ENCODE measurements at regions not wholly inside any gene's neighbourhood (a gene's known extent, or its start where the extent isn't known, plus 50 kb on each side); places are given as distances from the start of the nearest gene placed in this dataset.
A peak's percentile ranks its signal among the peaks of the same experiment; 100 is the strongest.
"Not testable (repeated sequence)": the region's sequence is repeated elsewhere in the genome, so short reads cannot be mapped to it uniquely, and the experiment has no call there.

- no peak for DNase-seq (ENCODE audit: low read depth in 4 of 4, low spot score in 1 of 4)
These were observed 96.5 kb downstream of the PPIAL4G start for GRCh38 chr1:148386617-148387016.

GRCh38 chr1:148386031-148386398, 97.1 kb downstream of the PPIAL4G start:
- not testable (repeated sequence) for DNase-seq (ENCODE audit: low read depth in 4 of 4, low spot score in 1 of 4)

DNA sequence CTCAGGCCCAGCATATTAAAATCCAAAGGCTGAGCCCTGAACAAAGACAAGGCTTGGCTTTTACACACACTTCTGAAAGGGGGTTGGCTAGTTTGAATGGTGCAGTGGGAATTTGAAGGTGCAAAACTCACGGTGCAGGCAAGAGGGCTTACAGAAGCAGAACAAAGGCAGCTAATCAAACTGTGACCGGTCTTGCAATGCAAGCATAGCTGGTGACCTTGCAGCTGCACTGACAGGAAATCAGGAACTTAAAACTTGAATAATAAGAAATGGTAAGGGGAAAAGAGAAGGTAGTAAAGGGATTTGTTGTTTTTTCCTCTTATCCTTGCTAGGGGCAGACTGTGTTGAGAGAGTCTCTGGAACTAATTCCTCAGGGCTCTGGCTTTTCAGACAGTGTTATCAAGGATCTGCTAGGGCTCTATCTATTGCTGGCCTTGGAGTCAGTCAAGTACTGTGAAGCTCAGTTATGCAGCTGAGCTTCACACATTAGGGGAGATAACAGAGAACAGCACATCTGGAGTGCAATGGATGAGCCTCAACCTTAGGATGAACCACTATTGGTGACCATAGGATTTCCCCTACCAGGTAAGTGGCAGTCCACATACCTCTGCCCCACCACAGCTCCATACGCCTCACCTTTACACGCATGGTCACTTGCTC, 97.6 kb downstream of the PPIAL4G start:
- DNase-seq (ENCODE audit: low read depth in 4 of 4, low spot score in 1 of 4): no peak

- no peak for DNase-seq (ENCODE audit: low read depth in 4 of 4, low spot score in 1 of 4)
These were observed 99.1 kb downstream of the PPIAL4G start for GRCh38 chr1:148383966-148384365.

DNA sequence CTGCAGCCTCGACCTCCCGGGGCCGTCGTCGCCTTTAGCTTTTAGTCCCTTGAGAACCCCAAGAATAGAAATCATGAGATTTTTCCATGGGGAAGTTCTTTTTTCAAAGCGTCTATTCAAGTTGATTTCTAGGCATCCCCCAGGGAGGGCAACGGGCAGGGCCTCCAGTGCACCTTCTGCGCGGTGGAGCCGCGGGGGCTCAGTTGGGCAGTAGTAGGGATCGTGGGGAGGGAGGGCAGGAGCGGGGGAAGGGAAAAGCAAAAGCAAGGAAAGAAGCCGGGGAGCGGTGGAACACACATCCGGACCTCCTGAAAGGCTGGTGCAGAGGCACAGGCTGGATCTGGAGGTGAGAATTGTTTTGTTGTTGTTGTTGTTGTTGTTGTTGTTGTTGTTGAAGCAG, 103.4 kb downstream of the PPIAL4G start:
- no peak for DNase-seq (ENCODE audit: low read depth in 4 of 4, low spot score in 1 of 4)

DNA sequence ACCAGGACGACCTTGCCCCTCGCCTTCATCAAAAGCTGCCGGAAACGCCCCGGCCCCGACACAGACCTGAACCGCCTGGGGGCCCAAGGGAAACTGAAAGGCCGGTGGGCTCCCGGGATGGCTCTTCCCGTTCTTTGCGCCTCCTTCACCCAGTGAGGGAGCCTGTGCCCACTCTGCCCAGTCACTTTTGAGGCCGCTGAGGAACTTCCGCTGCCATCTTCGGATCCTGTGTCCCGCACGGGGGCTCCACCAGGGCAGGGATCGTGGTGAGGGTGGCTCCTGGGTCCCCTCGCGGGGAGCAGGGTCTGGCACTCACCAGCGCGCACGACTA, 104.0 kb downstream of the PPIAL4G start:
- DNase-seq (ENCODE audit: low read depth in 4 of 4, low spot score in 1 of 4): no peak

DNA sequence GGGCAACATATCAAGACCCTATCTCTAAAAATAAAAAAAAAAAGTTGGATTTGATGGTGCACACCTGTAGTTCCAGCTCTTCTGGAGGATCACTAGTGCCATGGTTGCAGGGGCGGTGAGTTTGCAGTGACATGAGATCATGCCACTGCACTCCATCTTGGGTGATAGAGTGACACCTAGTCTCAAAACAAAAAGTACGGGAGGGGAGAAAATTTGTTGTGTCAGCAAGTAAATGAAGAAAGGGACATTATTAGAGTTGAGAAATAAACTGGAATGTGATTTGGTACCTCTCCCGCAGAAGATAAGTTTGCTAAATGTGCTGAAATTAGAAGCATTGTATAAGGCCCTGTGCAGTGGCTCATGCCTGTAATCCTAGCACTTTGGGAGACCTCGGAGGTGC, 105.1 kb downstream of the PPIAL4G start:
- not testable (repeated sequence) for DNase-seq (ENCODE audit: low read depth in 4 of 4, low spot score in 1 of 4)

- DNase-seq (ENCODE audit: low read depth in 4 of 4, low spot score in 1 of 4): not testable (repeated sequence)
These were observed 106.1 kb downstream of the PPIAL4G start for GRCh38 chr1:148377045-148377444.

GRCh38 chr1:148374101-148374500, 109.0 kb downstream of the PPIAL4G start:
- DNase-seq (ENCODE audit: low read depth in 4 of 4, low spot score in 1 of 4): no peak

DNA sequence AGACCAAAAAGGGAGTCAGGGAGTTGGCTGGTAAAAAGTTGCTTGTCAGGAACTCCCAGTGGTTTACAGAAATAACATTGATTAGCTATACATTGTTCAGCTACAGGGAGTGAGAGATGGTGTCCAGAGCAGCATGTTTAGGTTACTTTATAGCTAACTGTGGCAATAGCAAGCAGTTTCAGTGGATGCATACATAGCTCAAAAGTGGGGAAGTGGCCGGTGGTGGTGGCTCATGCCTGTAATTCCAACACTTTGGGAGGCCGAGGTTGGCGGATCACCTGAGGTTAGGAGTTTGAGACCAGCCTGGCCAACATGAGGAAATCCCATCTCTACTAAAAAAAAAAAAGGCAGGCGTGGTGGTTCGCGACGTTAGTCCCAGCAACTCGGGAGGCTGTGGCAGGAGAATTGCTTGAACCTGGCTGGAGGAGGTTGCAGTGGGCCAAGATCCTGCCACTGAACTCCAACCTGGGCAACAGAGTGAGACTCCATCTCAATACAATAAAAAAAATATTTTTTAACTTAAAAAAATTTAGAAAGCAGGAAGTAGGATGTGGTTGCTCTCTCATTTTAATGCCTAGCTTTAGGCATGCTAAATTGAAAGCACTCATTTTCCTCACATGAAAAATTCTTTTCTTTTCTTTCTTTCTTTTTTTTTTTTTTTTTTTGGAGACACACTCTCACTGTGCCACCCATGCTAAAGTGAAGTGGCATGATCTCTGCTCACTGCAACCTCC, 109.7 kb downstream of the PPIAL4G start:
- DNase-seq (ENCODE audit: low read depth in 4 of 4, low spot score in 1 of 4): no peak

DNA sequence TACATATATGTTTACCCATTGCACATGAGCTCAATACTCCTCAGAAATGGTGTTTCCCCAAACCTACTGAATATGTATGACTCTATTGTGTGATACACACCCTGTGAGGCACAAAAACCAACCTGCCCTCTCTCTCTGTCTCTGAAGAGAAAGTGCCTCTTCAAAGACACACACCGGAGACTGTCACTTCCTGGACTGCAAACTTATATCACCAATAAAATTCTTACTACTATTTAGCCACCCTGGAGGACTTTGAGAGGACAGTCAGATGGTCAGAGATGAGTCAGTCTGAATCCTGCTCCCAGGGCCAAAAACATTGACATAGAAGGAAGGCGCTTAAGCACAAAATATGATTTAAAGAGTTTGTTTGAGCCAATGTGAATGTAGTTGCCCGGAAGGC, 110.4 kb downstream of the PPIAL4G start:
- DNase-seq (ENCODE audit: low read depth in 4 of 4, low spot score in 1 of 4): no peak

- DNase-seq (ENCODE audit: low read depth in 4 of 4, low spot score in 1 of 4): not testable (repeated sequence)
These were observed 110.9 kb downstream of the PPIAL4G start for GRCh38 chr1:148372051-148372726.

DNA sequence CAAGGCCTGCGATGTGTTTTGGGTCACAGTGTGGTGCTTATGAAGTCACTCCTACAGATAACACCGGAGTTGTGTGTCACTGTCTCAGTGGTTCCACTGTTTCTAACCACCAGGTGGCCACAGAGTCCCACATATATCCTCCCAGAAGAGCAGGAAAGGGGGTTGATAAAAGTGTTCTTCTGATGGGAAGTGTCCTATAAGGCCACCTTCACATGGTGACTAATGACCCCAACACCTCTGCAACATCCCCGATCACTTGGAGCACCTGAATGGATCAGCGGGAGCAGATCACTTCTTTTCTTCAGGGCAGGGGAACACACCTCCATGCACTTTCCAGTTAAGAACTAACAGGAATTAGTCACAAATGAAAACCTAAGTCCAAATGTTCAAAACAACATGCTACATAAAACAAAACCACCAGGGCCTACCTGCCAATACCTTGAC, 111.5 kb downstream of the PPIAL4G start:
- DNase-seq (ENCODE audit: low read depth in 4 of 4, low spot score in 1 of 4): peak in 2 of 4 experiments; percentile 32 to 53

GRCh38 chr1:148370661-148371060, 112.4 kb downstream of the PPIAL4G start:
- DNase-seq (ENCODE audit: low read depth in 4 of 4, low spot score in 1 of 4): not testable (repeated sequence)

DNA sequence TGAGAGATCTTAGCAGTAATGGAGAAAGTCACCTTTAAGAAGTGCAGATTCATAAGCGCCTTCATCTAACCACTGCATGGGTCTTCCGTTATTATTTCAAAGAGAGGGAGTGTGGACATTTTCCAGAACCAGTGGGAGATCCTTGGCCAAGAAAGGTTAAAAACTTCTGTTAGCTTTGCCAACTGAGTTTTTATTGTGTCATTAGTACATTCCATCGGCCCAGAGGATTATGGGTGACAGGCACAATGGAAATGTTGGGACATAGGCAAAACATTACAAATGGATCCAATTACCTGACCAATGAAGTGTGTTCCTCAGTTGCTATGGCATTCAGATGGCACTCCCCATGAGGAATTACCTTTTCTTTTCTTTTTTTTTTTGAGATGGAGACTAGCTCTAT, 115.5 kb downstream of the PPIAL4G start:
- DNase-seq (ENCODE audit: low read depth in 4 of 4, low spot score in 1 of 4): no peak

DNA sequence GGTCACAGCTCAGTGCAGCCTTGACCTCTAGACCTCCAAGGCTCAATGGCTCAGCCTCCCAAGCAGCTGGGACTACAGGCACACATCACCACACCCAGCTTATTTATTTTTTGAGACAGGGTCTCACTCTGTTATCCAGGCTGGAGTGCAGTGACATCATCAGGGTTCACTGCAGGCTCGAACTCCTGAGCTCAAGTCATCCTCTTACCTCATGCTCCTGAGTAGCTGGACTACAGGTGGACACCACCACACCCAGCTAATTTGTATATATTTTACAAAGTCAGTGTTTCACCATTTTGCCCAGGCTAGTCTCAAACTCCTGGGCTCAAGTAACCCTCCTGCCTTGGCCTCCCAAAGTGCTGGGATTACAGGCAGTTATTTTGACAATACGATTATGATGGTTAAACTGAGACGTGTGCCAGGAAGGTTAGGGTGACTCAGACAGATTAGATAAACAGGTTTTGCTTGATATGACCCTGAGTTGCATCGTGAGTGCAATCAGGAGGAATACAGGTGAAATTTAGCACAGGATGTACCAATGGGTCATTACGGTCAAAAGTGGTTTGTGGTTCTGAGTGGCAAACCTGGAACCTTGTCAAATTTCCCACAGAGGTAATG, 116.9 kb downstream of the PPIAL4G start:
- not testable (repeated sequence) for DNase-seq (ENCODE audit: low read depth in 4 of 4, low spot score in 1 of 4)

- not testable (repeated sequence) for DNase-seq (ENCODE audit: low read depth in 4 of 4, low spot score in 1 of 4)
These were observed 118.0 kb downstream of the PPIAL4G start for GRCh38 chr1:148365151-148365550.

DNA sequence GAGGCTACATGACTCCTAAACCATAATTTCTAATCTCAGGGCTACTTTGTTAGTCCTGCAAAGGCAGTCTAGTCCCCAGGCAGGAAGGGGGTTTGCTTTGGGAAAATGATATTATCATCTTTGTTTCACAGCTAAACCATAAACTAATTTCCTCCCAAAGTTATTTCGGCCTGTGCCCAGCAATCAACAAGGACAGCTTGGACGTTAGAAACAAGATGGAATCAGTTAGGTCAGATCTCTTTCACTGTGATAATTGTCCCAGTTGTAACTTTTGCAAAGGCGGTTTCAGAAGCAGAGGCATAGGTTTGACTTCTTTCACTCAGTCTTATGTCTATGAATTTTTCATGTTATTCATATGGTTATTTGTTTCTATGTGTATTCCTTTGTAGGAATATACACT, 119.1 kb downstream of the PPIAL4G start:
- DNase-seq (ENCODE audit: low read depth in 4 of 4, low spot score in 1 of 4): not testable (repeated sequence)

DNA sequence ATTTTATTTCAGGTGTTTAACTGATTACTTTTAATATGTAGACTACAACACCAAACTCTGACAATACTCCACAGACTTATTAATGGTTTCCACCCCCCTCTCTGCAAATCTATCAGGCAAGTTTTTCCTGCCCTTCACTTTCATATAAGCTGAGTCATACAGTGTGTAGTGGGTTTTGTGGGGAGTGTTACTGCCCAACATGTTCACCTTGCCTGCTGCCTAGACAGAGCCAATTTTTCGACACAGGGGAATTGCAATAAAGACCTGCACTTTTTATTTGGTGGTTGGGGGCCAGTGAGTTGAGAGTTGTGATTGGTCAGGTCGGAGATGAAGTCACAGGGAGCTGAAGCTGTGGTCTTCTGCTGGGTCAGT, 119.7 kb downstream of the PPIAL4G start:
- no peak for DNase-seq (ENCODE audit: low read depth in 4 of 4, low spot score in 1 of 4)

DNA sequence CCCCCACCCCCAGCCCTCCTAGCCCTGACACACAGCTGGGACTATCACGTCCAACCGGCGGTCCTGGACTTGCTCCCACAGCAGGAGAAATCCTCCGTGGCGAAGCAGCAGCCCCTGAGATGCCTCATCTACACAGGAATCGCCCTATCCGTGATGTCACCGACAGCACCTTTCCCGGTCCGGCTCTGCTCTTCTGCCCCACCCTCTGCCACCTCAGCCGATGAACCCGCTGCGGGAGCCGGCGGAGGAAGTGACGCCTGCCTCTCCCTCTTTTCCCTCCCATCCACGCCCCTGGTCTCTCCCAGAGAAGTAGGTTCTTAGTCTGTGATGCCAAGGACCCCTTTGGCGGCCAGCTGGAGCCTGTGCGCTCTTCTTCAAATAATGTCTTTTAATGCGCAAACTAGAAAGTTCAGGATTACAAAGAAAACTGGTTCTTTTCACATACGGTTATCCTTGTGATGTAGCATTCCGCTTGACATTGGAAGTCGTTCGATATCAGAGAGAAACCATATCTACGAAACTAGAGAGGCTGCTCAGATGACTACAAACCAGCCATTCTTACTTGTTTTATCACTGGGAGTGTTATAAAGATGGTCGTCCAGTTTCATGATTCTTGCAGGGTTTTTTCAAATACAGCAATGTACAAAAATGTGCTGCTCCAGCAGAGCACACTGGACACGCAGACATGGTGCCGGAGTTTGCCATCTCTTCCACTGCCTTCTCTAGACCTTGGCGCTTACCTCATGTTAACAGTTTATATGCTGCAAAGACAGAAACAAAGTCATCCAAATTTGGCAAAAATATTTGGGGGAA, 120.3 kb downstream of the PPIAL4G start:
- peak in 2 of 4 experiments; percentile 44 to 53 for DNase-seq (ENCODE audit: low read depth in 4 of 4, low spot score in 1 of 4)

- no peak for DNase-seq (ENCODE audit: low read depth in 4 of 4, low spot score in 1 of 4)
These were observed 120.9 kb downstream of the PPIAL4G start for GRCh38 chr1:148362216-148362611.
